ENCODE measurements at regions not wholly inside any gene's neighbourhood (a gene's known extent, or its start where the extent isn't known, plus 50 kb on each side); places are given as distances from the start of the nearest gene placed in this dataset.

- CTCF ChIA-PET (ENCODE audit: partially characterized antibody) = interaction anchor here (1.4 kb wide), 1 partner anchor 148 kb away, joined by 3 read pairs; no protein-coding TSS in a partner anchor
Measured at GRCh38 chr2:12858786-12859185, 142.1 kb downstream of the TRIB2 start.

More at GRCh38 chr2:12858786-12859185, 142.1 kb downstream of the TRIB2 start:
- no peak overlapping the region for H2AK5ac ChIP-seq (ENCODE audit: low read depth, low read length)
- FAIRE-seq (no peak), DNase-seq (ENCODE audit: low read depth in 1 of 2, low spot score in 2 of 2) (no peak)
- no peak for TF ChIP-seq SIRT6 (IDR thresholded peaks at IDR 0.05; ENCODE audit: low read length)
- TF ChIP-seq CBX8 (IDR thresholded peaks at IDR 0.05; ENCODE audit: borderline replicate concordance, low read depth, low read length) = no peak
- TF ChIP-seq POLR2A (IDR thresholded peaks at IDR 0.05; ENCODE audit: control extremely low read depth in 1 of 2, low read depth in 2 of 2, low read length in 2 of 2) = no peak
- no peak for TF ChIP-seq BCL11A (IDR thresholded peaks at IDR 0.05; ENCODE audit: low read depth in 2 of 2, low read length in 2 of 2)
- TF ChIP-seq JUN (IDR thresholded peaks at IDR 0.05; ENCODE audit: low read depth, low read length) = no peak
- no peak for TF ChIP-seq SAP30 (IDR thresholded peaks at IDR 0.05; ENCODE audit: insufficient read depth, insufficient replicate concordance, low read length)
- TF ChIP-seq MAFK (IDR thresholded peaks at IDR 0.05; ENCODE audit: low read depth, low read length) = no peak
- no peak for TF ChIP-seq SIN3A (conservative IDR thresholded peaks at IDR 0.05 in 1 of 2, IDR thresholded peaks at IDR 0.05 in 1 of 2; ENCODE audit: low read depth in 1 of 2, low read length in 2 of 2)
- TF ChIP-seq RXRA (IDR thresholded peaks at IDR 0.05; ENCODE audit: insufficient read depth, low read depth, low read length) = no peak
- no peak for TF ChIP-seq KDM4A (IDR thresholded peaks at IDR 0.05; ENCODE audit: low read depth, low read length, severe bottlenecking)
- no peak overlapping the region for H3K27ac ChIP-seq (ENCODE audit: low read depth, low read length)
- H3K4me1 ChIP-seq (replicated peaks in 1 of 4; ENCODE audit: control insufficient read depth in 3 of 4, insufficient read depth in 4 of 4, low read length in 3 of 4) = no peaks in the 10 kb centered on the region
- POLR2A ChIA-PET (ENCODE audit: partially characterized antibody) = no interaction called here
- H3K14ac ChIP-seq (ENCODE audit: insufficient read length) = no peak overlapping the region
- H4K20me1 ChIP-seq (replicated peaks in 1 of 2; ENCODE audit: control insufficient read depth in 1 of 2, insufficient read depth in 2 of 2, low read length in 2 of 2) = no peaks in the 10 kb centered on the region
- no peak overlapping the region for H4K8ac ChIP-seq (ENCODE audit: extremely low read depth, insufficient read depth, low read length)
- H3K36me3 ChIP-seq (ENCODE audit: control insufficient read depth in 2 of 4, insufficient read depth in 4 of 4, low read length in 3 of 4) = peaks cover 0 to 5% (median 0%) of the 10 kb centered on the region in 4 experiments; a peak in 1 of 8 replicates
- no peaks in the 10 kb centered on the region for H3K27me3 ChIP-seq (replicated peaks in 1 of 4; ENCODE audit: control insufficient read depth in 3 of 4, extremely low read depth in 1 of 4, insufficient read depth in 3 of 4, low read length in 3 of 4)
- H2BK15ac ChIP-seq (ENCODE audit: low read length) = no peak overlapping the region
- H3K18ac ChIP-seq (ENCODE audit: extremely low read depth, low read length) = no peak overlapping the region
- H3K79me1 ChIP-seq (ENCODE audit: low read depth, low read length) = no peaks in the 10 kb centered on the region
- H3K9ac ChIP-seq (replicated peaks in 1 of 4; ENCODE audit: extremely low read depth in 1 of 4, low read depth in 3 of 4, low read length in 3 of 4) = no peak overlapping the region
- H3K23ac ChIP-seq (ENCODE audit: insufficient read length) = no peak overlapping the region
- no peak overlapping the region for H2BK120ac ChIP-seq (replicated peaks; ENCODE audit: low read depth, low read length)
- H4K5ac ChIP-seq (ENCODE audit: insufficient read length, low read depth, low read length) = no peak overlapping the region
- no peaks in the 10 kb centered on the region for H3K23me2 ChIP-seq (ENCODE audit: low read depth, low read length)
- no peak overlapping the region for H3K56ac ChIP-seq (replicated peaks; ENCODE audit: insufficient read length, low read depth, low read length)
- H3K9me3 ChIP-seq (ENCODE audit: insufficient read depth in 2 of 2, low read depth in 1 of 2, low read length in 1 of 2) = peaks cover 17 to 24% of the 10 kb centered on the region in 2 experiments
- no peak overlapping the region for H3K4me3 ChIP-seq (ENCODE audit: extremely low read depth in 1 of 4, insufficient read depth in 2 of 4, low read depth in 3 of 4, low read length in 4 of 4)
- H3K4me2 ChIP-seq (ENCODE audit: insufficient read depth in 1 of 2, low read depth in 2 of 2, low read length in 2 of 2) = no peak overlapping the region
- no peaks in the 10 kb centered on the region for H3K79me2 ChIP-seq (ENCODE audit: control insufficient read depth in 1 of 2, insufficient read depth in 2 of 2, low read length in 2 of 2)
- no peak overlapping the region for H2BK20ac ChIP-seq (ENCODE audit: low read length)
- H2AFZ ChIP-seq (ENCODE audit: low read length) = no peak overlapping the region
- no peak overlapping the region for H4K91ac ChIP-seq (replicated peaks; ENCODE audit: insufficient read length, low read length)
- no peak overlapping the region for H2BK12ac ChIP-seq (ENCODE audit: low read depth, low read length)
- H2BK5ac ChIP-seq (ENCODE audit: low read depth, low read length) = no peak overlapping the region
- no peak overlapping the region for H3K4ac ChIP-seq (replicated peaks; ENCODE audit: insufficient read length, low read depth, low read length)

Data from H1 (cell line).